ENCODE measurements at regions not wholly inside any gene's neighbourhood (a gene's known extent, or its start where the extent isn't known, plus 50 kb on each side); places are given as distances from the start of the nearest gene placed in this dataset.

GRCh38 chr6:144594585-144594984 lies 309.4 kb downstream of the UTRN start:
- no peak for TF ChIP-seq CTCF (IDR thresholded peaks at IDR 0.05; ENCODE audit: low read depth, low read length)
- DNase-seq (ENCODE audit: extremely low read depth, low read depth) = no peak

GRCh38 chr6:144595266-144595665 lies 310.1 kb downstream of the UTRN start:
- no peak for TF ChIP-seq CTCF (IDR thresholded peaks at IDR 0.05; ENCODE audit: low read depth, low read length)
- no peak for DNase-seq (ENCODE audit: extremely low read depth, low read depth)

- DNase-seq (ENCODE audit: extremely low read depth, low read depth) = no peak
- no peak for TF ChIP-seq CTCF (IDR thresholded peaks at IDR 0.05; ENCODE audit: low read depth, low read length)
Measured at GRCh38 chr6:144597511-144597910, 312.4 kb downstream of the UTRN start.

GRCh38 chr6:144599615-144600014 lies 314.5 kb downstream of the UTRN start:
- no peak for DNase-seq (ENCODE audit: extremely low read depth, low read depth)
- no peak for TF ChIP-seq CTCF (IDR thresholded peaks at IDR 0.05; ENCODE audit: low read depth, low read length)

GRCh38 chr6:144601221-144601620 lies 316.1 kb downstream of the UTRN start:
- no peak for DNase-seq (ENCODE audit: extremely low read depth, low read depth)
- TF ChIP-seq CTCF (IDR thresholded peaks at IDR 0.05; ENCODE audit: low read depth, low read length) = no peak

- no peak for DNase-seq (ENCODE audit: extremely low read depth, low read depth)
- TF ChIP-seq CTCF (IDR thresholded peaks at IDR 0.05; ENCODE audit: low read depth, low read length) = no peak
Measured at GRCh38 chr6:144602523-144603180, 317.5 kb downstream of the UTRN start.

- no peak for TF ChIP-seq CTCF (IDR thresholded peaks at IDR 0.05; ENCODE audit: low read depth, low read length)
Measured at GRCh38 chr6:144606083-144606482, 320.9 kb downstream of the UTRN start.

More at GRCh38 chr6:144606083-144606482, 320.9 kb downstream of the UTRN start:
- no peak for DNase-seq (ENCODE audit: extremely low read depth, low read depth)

All from AG09319 (cell line).